ENCODE measurements at regions not wholly inside any gene's neighbourhood (a gene's known extent, or its start where the extent isn't known, plus 50 kb on each side); places are given as distances from the start of the nearest gene placed in this dataset.

DNA sequence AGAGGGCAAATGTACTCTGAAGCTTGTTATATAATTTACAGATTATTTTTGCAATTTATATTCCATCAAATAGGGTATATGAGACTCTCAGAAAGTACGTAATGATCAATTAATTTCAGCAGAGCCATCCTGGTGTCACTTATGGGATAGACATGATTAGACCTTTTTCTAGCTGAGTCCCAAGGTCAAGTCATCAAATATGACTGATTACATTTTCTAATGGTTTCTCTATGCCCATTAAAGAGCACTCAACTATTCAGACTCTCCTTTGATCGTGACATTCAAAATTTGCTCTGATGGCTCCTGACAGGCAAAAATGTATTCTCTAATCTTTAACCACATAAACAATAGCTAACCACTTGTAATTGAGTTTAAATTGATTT is 469.2 kb downstream of the COG6 start:
- DNase-seq, result no peak

DNA sequence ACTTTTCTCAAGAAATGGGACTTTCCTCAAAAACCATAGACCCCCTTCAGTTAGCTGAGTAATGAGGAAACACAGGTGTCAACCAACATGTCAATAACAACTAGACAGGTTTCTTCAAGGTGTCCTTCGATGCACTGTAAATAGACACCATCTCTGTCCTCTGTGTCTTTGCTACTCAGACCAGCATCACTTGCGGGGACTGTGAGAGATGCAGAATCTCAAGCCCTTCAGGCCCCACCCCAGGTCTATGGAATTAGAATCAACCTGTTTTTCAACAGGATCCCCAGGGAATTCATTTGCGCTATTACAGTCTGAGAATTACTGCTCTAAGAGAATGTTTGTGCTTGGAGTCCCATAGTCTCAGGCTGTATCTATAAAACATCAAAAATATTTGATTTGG is 469.9 kb downstream of the COG6 start:
- no peak for DNase-seq

DNA sequence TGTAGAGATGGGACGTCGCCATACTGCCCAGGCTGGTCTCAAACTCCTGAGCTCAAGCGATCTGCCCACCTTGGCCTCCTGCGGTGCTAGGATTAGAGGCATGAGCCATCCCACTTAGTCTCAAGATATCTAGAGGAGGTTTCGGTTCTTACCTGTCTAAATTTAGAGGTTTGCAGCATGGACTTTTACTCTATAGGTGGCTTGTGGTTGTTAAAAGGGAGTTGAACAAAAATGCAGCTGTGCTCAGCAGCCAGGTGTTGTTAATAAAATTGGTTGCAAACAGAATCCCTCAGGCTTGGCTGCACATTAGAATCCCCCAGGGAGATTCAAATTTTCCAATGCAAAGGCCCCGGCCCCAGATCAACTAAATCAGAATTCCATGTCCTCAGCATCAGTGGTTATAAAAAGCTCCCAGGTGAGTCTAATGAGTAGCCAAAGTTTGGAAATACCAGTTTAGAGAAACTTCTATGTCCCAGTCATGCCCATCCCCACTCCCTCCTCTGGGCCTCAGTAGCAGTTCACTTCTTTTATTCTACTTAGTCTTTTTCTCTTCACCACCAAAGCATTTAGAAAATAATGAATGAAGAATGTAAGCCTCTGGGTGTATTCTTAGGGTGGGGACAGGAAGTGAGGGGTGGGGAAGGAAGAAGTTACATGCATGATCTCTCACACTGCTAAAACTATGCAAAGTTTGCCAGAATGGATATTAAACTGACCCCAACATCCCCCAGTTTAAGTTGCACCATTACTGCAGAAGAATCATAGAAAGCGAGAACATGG is 471.0 kb downstream of the COG6 start:
- no peak for DNase-seq

- no peak for DNase-seq
Observed at GRCh38 chr13:40127476-40127875, 472.0 kb downstream of the COG6 start.

DNA sequence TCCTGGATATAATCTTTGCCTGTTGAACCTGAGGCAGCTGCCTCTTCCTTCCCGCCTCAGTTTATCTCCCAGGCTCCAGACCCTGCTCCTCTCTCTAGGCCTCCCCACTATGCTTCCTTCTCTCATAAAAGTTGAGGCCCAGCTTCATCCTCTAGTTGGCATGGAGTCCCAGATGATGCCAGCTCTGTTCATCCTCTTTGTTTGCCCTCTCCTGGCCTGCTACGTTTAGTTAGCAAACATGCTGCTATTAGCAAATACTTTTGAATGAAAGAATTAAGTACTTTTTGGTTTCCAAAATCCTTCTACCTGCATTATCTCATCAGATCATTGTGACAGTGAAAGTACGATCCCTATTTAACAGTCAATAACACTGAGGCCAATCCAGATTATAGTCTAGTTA is 472.5 kb downstream of the COG6 start:
- no peak for DNase-seq

DNA sequence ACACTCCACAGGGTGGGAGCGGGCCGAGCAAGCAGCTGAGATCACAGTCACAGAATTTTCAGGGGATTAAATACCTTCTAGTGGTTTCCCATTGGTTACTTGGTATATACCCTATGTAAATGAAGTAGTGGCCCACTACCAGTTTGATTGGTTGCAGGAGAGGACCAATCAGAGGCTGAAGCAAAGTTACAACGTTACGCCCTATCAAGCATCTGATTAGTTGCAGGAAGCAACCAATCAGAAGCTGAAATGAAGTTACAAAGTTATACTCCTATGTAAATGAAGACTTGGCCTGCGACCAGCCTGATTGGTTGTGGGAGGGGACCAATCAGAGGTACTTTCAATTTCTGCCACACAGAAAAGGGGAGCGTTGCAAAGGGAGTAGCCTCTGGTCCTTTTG is 474.0 kb downstream of the COG6 start:
- DNase-seq, result no peak

DNA sequence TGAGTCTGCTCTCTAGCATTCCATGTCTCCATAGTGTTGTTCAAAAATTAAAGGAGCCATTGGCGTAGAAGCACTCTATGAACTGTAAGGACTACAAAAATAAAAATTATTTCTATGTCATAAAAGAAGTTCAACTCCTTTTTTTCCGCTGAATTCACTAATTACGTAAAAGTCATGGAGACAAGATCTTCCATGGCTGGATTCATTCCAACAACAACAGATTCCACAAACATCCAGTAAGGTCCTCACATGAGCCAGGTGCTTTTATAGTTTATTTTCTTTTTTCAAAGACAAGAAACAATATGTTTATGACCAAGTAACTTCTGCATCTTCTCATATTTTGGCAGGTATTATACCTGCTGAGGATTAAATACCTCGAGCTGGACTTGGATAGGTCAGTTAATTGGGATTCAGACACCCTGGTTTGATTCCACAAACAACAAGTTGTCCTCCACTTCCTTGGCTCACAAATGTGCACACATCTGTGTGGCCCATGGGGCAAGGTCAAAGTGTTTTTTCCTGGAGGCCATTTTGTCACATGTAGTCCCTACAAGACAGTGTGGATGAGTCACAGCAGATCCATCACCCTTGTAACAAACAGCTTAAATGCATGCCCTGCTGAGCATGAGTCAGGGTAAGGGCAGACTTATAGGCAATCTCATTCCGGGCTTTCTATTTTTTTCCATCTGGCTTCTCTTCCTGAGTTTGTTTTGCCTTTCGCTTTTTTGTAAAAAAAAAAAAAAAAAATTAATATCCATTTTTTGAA is 475.6 kb downstream of the COG6 start:
- DNase-seq, result peak; percentile 87

DNA sequence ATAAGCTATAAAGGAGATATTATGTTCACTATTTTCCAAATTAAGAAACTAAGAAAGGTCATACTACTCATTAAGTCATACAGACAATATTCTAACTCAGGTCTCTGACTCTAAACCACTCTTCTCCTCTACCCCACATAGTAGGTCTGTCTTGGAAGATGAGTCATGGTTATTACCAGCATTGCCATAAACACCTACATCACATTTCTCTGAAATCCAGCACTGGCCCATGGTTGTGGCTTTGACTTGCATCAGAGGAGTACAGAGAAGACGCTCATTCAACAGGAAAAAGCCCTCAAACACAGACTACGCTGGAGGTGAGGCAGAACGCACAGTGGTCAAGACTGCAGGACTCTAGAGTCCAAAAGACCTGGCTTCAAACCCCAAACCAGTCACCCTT is 476.8 kb downstream of the COG6 start:
- DNase-seq, result no peak

GRCh38 chr13:40136896-40137295 is 481.4 kb downstream of the COG6 start:
- no peak for DNase-seq

GRCh38 chr13:40137400-40137799 is 481.9 kb downstream of the COG6 start:
- no peak for DNase-seq

- DNase-seq, result no peak
Observed at GRCh38 chr13:40139896-40140520, 484.5 kb downstream of the COG6 start.

- no peak for DNase-seq
Observed at GRCh38 chr13:40141859-40142555, 486.5 kb downstream of the COG6 start.

GRCh38 chr13:40143106-40143505 is 487.6 kb downstream of the COG6 start:
- DNase-seq, result no peak

DNA sequence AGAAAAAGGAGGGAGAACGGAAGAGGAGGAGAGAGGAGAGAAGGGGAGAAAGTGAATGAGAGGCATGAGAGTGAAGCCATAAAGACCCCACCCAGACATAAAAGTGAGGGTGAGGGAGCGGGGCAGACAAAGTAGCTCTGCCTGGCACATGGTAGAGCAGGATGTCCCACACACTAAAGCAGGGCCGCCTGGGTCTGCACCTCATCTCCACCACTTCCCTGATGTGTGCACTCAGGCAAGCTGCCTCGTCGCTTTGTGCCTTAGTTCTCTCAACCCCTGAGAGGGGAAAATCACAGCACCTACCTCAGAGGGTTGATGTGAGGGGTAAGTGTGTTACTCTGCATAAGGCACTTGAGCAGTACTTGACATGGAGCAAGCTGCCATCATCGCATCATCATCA is 488.1 kb downstream of the COG6 start:
- no peak for DNase-seq

DNA sequence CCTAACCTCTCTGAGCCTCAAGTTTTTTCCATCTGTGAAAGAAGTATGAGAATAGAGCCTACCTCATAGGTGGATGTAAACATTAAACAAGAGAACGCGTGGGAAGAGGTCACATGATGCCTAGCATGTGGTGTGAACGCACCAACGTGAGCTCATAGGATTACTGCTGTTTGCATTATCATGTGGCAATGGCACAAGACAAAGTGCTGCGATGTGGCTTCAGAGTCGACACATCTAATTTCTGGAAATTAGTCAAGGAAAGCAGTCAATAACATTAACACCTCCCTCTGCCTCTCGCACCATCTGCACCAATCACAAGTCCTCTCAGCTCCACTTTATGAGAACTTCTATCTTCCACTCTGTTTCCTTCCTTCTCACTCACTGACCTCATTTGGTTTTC is 489.7 kb downstream of the COG6 start:
- DNase-seq, result no peak

DNA sequence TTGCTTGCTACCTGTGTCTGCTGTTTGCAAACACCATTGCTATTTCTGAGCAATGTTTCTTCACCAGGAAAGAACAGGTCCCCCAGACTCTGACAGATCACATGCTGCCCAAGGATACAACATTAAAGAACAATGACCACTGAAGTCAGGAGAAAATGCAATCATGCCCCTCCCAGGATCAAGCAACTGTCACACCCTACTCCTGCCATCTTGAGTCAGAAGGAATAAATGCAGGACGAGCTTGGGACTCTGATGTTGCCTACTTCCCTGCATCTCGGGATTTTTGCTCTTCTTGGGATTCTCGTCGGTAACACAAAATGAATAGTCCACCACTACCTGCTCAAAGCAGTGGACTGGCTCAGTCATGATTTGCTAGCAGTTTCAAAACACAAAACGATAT is 490.6 kb downstream of the COG6 start:
- DNase-seq, result no peak

GRCh38 chr13:40146611-40147117 is 491.2 kb downstream of the COG6 start:
- peak; percentile 64 for DNase-seq

GRCh38 chr13:40148101-40148500 is 492.6 kb downstream of the COG6 start:
- DNase-seq, result no peak

DNA sequence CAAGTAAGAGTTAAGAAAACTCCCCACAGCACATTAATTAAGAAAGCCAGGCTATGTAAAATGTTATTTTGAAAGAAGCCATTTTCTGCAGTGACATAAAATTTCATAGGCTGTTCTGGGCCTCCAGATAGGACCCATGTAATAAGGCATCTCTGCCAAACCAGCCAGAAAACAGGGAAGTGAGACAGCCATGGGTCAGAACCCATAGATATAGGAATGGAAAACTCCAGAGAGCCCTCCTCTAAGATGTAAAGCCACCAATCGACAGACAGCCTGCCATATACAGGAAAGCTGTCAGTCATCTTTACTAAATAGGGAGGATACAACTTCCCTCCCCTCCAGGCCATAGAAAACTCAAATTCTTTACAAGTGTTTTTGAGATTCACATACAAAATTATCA is 493.3 kb downstream of the COG6 start:
- DNase-seq, result no peak

GRCh38 chr13:40149611-40150274 is 494.3 kb downstream of the COG6 start:
- no peak for DNase-seq

GRCh38 chr13:40151673-40152072 is 496.2 kb downstream of the COG6 start:
- no peak for DNase-seq

GRCh38 chr13:40152145-40152544 is 496.7 kb downstream of the COG6 start:
- no peak for DNase-seq

GRCh38 chr13:40152922-40153321 is 497.5 kb downstream of the COG6 start:
- DNase-seq, result no peak

Measured in islet precursor cell (in vitro differentiated cells).